ENCODE measurements at regions not wholly inside any gene's neighbourhood (a gene's known extent, or its start where the extent isn't known, plus 50 kb on each side); places are given as distances from the start of the nearest gene placed in this dataset.

DNA sequence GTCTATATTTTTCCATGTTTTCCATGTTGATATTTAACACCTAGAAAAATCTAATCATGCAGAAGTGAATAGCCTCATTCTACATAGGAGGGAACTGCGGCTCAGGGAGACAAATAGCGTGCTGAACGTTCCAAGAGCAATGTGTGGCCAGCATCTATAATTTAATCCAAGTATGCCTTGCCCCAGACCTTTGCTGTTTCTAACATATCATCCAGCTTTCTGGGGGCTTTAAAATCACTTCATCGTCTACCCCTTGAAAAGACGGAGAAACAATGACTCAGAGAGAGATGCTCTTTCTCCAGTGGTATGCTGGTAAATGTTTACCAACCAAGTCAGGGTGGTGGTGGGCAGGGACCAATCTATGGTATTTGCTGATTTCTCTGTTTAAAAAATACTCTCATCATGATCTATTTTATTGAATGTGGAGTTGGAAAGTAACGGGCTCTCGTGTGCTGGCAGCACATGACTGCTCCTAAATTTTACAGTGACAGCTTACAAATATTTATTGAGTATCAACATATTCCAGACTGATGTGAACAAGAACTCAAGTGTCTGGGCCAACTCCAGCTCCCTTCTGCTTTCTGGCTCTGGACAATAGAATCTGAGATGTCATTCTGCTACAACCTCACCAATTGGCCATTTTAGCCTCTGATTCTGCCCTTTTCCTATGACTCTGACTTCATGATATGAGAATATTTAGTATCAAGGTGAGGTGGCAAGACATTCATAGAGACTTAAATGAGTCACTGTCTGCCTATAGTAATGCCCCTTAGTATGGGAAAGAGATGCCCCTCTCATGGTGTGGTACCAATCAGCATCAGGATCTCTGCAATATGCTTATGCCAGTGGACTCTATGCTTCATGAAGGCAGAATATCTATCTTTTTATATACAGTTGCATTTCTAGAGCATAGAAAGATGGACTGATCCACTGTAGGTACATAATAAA, 407.4 kb upstream of the TNC start:
- TF ChIP-seq, protein P1, sequence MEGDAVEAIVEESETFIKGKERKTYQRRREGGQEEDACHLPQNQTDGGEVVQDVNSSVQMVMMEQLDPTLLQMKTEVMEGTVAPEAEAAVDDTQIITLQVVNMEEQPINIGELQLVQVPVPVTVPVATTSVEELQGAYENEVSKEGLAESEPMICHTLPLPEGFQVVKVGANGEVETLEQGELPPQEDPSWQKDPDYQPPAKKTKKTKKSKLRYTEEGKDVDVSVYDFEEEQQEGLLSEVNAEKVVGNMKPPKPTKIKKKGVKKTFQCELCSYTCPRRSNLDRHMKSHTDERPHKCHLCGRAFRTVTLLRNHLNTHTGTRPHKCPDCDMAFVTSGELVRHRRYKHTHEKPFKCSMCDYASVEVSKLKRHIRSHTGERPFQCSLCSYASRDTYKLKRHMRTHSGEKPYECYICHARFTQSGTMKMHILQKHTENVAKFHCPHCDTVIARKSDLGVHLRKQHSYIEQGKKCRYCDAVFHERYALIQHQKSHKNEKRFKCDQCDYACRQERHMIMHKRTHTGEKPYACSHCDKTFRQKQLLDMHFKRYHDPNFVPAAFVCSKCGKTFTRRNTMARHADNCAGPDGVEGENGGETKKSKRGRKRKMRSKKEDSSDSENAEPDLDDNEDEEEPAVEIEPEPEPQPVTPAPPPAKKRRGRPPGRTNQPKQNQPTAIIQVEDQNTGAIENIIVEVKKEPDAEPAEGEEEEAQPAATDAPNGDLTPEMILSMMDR (conservative IDR thresholded peaks at IDR 0.05; ENCODE audit: low read depth, low read length): no peak

DNA sequence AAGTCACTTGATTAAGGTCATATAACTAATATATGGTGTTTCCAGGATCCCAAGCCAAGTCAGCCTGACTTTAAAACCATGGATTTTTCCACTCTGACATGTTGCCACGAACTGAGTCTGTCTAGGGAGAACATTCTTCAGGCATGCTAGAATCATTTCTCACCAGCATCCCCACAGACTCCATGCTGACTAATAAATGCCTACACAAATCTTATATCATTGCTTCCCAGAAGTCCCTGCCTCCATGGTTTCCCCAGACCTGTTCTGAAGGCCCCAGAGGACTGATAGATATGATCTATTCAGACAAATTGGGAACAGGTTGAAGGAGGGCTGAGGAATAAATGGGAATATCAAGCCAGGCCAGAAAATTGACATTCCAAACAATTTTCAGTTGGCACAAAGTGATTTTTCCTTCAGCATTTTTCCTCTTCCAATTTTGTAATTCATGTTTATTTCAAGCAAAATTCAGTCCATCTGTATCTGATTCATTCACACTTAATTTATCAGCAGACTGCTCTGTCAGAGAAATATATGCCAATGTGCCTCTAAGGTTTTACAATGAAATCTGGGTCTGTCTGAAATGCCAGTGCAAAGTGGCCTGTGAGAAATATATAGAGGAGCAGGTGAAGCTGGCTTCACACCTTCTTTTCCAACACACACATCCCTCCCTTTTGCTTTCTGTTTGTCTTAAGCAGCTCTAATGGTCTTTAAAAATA, 413.6 kb upstream of the TNC start:
- TF ChIP-seq, protein P1 (conservative IDR thresholded peaks at IDR 0.05; ENCODE audit: low read depth, low read length): no peak
- peak; percentile 62 for DNase-seq (ENCODE audit: low read depth)
- no peak overlapping the region for H3K4me3 ChIP-seq (ENCODE audit: low read depth, low read length)

More for the DNA sequence above, 407.4 kb upstream of the TNC start:
- no peak overlapping the region for H3K4me3 ChIP-seq (ENCODE audit: low read depth, low read length)
- DNase-seq (ENCODE audit: low read depth): no peak

DNA sequence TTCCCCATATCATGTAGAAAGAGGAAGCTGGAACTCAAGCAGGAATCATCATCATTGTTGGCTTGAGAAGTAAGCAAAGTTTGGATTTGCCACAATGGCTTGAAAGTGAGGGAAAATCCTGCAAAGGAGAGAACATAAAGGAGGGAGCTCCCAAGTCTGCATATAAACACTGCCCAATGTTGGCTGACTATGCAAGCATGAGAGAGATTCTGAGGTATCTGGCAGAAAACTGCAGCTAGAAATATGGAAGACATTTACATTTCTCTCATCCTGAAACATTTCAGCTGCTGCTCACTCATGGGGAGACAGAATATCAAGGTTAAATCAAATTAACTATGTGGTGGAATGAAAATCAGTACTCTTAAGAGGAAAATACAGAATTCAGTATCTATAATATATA, 415.6 kb upstream of the TNC start:
- no peak overlapping the region for H3K4me3 ChIP-seq (ENCODE audit: low read depth, low read length)
- TF ChIP-seq, protein P1 (conservative IDR thresholded peaks at IDR 0.05; ENCODE audit: low read depth, low read length): no peak
- no peak for DNase-seq (ENCODE audit: low read depth)

DNA sequence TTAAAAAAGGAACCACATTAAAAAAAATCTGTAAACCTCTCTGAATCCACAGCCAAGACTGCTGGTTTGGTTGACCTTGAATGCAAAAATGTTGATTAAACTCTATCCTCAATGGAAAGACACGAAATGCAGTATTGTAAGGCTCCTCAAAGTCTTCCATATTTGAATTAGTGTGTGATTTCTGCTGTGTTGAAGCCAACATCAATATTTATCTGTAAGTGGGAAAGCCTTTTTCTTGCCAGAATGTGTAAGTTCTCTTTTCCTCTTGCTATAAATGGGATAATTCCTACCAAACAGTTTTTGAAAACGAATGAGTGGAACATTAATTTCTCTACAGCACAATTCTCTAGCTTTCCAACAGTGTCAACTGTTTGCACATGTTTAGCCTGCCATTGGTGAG, 422.1 kb upstream of the TNC start:
- peak; percentile 37 for DNase-seq (ENCODE audit: low read depth)
- TF ChIP-seq, protein P1 (conservative IDR thresholded peaks at IDR 0.05; ENCODE audit: low read depth, low read length): no peak
- H3K4me3 ChIP-seq (ENCODE audit: low read depth, low read length): no peak overlapping the region

DNA sequence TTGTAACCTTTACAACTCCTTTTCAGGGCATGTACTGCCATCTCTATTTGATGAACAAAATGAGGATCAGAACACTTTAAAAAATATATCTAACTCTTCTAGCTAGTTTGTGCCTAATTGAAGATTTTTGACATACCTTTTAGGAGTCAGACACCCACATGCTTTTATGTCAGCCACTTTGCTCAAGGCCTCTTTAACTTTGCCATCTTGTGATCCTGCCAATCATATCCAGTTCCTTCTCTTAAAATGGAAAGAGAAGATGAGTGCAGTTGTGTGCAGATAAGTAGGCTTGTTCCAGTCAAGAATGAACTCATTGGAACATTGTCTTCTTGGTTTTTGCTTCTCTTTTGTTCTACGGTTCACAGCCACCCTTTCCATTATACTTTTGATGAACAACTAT, 425.6 kb upstream of the TNC start:
- DNase-seq (ENCODE audit: low read depth): no peak
- TF ChIP-seq, protein P1 (conservative IDR thresholded peaks at IDR 0.05; ENCODE audit: low read depth, low read length): no peak
- H3K4me3 ChIP-seq (ENCODE audit: low read depth, low read length): no peak overlapping the region

DNA sequence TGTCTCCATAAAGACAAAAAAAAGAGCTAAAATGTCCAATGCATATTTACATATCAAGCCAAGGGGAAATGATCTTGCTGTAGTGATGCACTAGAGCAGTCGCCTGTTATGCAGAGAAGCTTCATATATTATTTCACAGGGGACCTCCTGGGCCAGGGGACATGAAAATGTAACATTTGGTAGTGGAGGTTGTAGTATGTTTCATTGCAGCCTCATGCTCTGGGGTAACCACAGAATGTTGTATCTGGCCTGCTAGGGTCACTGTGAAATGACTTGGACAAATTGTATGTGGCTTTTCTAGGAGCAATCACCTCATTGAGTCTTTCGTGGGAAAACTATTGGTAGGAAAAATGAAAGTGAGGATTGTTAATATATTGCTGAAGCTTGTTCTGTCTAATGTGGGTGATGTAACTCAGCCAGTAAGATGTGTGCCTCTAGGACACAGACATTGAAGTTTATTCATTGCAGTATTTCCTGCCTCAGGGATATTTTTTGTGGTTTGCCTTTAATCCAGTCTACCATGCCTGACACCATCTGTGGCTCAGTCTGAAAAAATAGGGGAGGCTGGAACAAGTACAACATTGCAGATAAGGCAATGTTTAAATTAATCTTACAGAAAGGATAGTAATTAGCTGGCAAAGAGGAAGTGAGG, 430.8 kb upstream of the TNC start:
- peak; percentile 36 for DNase-seq (ENCODE audit: low read depth)
- no peak overlapping the region for H3K4me3 ChIP-seq (ENCODE audit: low read depth, low read length)
- TF ChIP-seq, protein P1 (conservative IDR thresholded peaks at IDR 0.05; ENCODE audit: low read depth, low read length): no peak

Measured in choroid plexus epithelial cell (primary cell).